Astrocyte of the spinal cord (primary cell): ENCODE measurements at regions not wholly inside any gene's neighbourhood (a gene's known extent, or its start where the extent isn't known, plus 50 kb on each side); places are given as distances from the start of the nearest gene placed in this dataset.
"Not testable (repeated sequence)": the region's sequence is repeated elsewhere in the genome, so short reads cannot be mapped to it uniquely, and the experiment has no call there.

ENCODE experiments used
- DNase-seq: peaks from one replicate; pipeline ENCODE4 v3.0.0; 2011; ENCODE audit warnings: low read depth, low spot score
- H3K4me3 ChIP-seq: 2 replicates; pipeline ENCODE4 v1.5.1; 2011; ENCODE audit warnings: low read depth, mild to moderate bottlenecking, low read length, moderate library complexity
- in situ Hi-C: cut with HindIII; loops from 2 replicates; pipeline ENCODE4 v1.10.0; 2017; ENCODE audit warnings: low sequenced_read_pairs
- TF ChIP-seq, protein P1 (sequence below): IDR thresholded peaks from 2 replicates; pipeline ENCODE4 v1.5.1; 2012; ENCODE audit warnings: low read depth, mild to moderate bottlenecking, low read length, inconsistent platforms

DNA sequence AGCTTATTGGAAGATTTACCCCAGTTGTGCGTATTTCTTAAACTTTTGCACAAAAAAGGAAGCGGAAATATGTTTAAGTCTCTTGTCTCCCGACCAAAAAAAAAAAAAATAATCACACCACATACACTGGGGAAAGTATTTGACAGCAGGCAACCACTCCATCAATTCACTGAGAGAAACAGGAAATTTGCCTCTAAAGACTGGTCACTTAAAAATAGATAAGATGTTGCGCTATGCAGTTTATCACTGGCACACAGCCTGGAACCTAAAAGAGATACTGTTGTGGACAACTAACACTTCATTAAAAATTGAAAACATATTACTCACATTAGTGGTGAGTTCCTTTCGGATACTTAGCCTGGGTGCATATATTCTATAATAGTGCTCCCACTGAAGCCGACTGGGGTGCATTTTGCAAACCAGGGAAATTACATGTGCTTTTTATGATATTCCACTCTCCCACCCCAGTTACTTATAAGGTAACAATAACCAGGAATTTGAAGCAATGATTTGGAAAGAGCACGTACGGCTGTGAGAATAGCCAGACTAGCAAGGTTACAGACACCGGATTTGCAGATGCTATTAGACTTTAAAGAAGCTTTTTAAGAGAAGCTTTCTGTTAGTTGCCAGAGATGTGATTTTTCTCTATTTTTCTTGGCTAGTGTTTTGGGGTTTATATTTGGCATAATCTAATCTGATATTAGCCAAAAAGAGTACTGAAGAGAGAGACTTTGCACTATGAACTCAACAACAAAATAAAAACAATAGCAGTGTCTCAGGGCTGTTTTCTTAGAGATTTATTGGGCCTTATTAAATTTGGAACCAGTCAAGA is 311.5 kb downstream of the NOVA1 start:
- in situ Hi-C loops = no loop called here
- TF ChIP-seq, protein P1, sequence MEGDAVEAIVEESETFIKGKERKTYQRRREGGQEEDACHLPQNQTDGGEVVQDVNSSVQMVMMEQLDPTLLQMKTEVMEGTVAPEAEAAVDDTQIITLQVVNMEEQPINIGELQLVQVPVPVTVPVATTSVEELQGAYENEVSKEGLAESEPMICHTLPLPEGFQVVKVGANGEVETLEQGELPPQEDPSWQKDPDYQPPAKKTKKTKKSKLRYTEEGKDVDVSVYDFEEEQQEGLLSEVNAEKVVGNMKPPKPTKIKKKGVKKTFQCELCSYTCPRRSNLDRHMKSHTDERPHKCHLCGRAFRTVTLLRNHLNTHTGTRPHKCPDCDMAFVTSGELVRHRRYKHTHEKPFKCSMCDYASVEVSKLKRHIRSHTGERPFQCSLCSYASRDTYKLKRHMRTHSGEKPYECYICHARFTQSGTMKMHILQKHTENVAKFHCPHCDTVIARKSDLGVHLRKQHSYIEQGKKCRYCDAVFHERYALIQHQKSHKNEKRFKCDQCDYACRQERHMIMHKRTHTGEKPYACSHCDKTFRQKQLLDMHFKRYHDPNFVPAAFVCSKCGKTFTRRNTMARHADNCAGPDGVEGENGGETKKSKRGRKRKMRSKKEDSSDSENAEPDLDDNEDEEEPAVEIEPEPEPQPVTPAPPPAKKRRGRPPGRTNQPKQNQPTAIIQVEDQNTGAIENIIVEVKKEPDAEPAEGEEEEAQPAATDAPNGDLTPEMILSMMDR = no peak
- no peak for DNase-seq
- H3K4me3 ChIP-seq = no peak overlapping the region

DNA sequence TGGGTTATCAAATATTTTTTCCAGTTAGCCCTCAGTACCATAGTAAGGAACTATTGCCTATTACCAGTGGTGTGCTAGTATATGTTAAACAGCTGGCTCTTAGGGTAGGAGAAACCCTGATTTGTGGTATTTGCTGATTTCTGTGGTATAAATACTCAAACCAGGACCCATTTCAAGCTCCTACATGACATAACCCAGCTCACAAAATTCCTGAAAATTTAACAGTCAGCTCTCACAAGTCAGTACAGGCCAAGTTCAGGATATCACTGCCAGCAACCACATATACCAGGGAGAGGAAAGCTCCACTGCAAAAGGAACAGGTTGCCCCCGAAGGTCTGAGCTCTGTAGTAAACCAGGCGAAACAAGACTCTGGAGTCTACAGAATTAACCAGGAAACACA is 315.3 kb downstream of the NOVA1 start:
- DNase-seq = no peak
- no peak overlapping the region for H3K4me3 ChIP-seq
- in situ Hi-C loops = no loop called here
- TF ChIP-seq, protein P1 = no peak

DNA sequence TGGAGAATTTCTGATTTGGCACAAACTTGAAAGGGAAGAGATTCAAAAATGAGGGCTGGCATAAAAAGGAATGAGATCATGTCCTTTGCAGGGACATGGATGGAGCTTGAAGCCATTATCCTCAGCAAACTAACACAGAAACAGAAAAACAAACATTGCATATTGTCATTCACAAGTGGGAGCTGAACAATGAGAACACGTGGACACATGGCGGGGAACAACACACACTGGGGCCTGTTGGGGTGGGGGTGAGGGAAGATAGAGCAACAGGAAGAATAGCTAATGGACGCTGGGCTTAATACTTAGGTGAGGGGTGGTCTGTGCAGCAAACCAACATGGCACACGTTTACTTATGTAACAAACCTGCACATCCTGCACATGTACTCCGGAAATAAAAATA is 315.8 kb downstream of the NOVA1 start:
- DNase-seq, in situ Hi-C loops, H3K4me3 ChIP-seq: not testable (repeated sequence)

DNA sequence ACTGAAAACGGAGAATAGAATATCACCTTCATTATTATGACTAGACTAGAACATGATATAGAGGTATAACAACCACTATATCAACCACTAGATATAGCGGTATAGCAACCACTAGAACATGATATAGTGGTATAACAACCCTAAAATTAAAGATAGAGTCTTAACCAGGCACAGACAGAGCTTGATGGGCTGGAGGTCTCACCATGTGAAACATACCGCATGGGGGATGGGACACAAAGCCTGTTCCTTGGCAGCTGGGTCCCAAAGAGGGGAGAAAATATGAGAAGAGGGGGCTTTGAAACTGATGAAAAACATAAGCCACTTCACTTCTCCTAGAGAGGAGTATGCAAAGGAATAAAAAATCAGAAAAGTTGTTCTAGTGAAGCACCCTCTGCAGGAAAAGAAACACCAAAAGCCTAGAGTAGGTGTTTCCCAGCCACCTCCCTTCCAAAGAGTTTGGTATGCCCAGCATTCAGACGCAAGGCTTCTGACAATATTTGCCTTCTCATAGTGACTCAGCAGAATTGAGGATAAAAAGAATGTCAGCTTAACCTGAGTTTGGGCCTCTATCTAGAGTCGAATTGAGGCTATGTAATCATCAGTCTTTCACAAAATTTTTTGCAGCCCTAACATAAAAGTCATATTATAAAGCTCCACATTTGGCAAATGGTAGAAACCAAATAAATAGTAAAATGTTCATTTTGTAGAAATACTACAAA is 316.4 kb downstream of the NOVA1 start:
- TF ChIP-seq, protein P1 = no peak
- no peak overlapping the region for H3K4me3 ChIP-seq
- peak; percentile 50 for DNase-seq
- in situ Hi-C loops = no loop called here

DNA sequence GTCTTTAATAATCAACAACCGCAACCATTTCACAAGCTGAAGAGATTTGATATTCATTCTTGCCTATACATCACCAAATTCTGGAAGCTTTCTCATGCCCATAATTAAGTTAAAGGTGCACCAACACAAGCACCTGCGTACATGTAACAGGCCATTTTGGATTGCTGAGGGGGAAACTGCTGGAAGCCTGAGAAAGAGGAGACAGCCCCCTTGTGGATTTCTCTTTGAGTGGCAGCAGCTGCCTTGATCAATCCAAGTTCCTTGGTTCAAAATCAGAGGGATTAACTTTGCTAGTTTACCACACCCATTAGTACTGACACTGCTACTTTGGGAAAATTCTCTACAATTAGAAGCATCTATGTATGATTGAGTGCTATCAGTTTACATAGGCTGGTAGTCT is 321.1 kb downstream of the NOVA1 start:
- in situ Hi-C loops = no loop called here
- no peak overlapping the region for H3K4me3 ChIP-seq
- DNase-seq = no peak
- TF ChIP-seq, protein P1 = peak; percentile 34

DNA sequence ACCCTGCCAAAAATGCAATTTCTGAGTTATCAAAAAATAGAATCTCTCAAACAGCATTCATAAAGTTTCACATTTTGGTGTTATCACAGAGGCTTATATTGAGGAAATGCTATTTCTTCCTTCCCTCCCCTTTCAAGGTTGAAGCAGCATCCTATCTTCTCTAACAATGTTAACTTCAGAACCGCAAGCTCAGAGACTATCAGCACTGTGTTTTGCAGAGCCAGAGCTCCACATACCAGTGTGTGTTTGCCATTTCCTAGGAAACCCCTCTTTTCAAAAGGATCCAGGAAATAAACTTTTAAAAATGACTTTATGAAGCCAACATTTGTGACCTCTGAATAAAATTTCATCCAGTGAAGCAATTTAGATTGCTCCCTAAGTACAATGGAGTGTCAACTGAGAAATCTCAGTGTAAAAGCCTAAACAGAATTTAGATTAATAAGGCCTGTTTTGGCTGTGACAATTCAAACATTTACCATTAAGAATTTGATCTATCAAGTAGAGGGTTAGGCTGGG is 332.6 kb downstream of the NOVA1 start:
- no peak for DNase-seq
- no peak overlapping the region for H3K4me3 ChIP-seq
- TF ChIP-seq, protein P1 = no peak
- in situ Hi-C loops = no loop called here
